ENCODE measurements at regions not wholly inside any gene's neighbourhood (a gene's known extent, or its start where the extent isn't known, plus 50 kb on each side); places are given as distances from the start of the nearest gene placed in this dataset.

- no peak for TF ChIP-seq POLR2AphosphoS5 (IDR thresholded peaks at IDR 0.05; ENCODE audit: low read depth)
- TF ChIP-seq, protein P1, sequence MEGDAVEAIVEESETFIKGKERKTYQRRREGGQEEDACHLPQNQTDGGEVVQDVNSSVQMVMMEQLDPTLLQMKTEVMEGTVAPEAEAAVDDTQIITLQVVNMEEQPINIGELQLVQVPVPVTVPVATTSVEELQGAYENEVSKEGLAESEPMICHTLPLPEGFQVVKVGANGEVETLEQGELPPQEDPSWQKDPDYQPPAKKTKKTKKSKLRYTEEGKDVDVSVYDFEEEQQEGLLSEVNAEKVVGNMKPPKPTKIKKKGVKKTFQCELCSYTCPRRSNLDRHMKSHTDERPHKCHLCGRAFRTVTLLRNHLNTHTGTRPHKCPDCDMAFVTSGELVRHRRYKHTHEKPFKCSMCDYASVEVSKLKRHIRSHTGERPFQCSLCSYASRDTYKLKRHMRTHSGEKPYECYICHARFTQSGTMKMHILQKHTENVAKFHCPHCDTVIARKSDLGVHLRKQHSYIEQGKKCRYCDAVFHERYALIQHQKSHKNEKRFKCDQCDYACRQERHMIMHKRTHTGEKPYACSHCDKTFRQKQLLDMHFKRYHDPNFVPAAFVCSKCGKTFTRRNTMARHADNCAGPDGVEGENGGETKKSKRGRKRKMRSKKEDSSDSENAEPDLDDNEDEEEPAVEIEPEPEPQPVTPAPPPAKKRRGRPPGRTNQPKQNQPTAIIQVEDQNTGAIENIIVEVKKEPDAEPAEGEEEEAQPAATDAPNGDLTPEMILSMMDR (conservative IDR thresholded peaks at IDR 0.05; ENCODE audit: low read depth in 2 of 2) = no peak
- no peak for TF ChIP-seq EZH2 (IDR thresholded peaks at IDR 0.05; ENCODE audit: low read depth, unreplicated experiment)
- TF ChIP-seq, protein P2, sequence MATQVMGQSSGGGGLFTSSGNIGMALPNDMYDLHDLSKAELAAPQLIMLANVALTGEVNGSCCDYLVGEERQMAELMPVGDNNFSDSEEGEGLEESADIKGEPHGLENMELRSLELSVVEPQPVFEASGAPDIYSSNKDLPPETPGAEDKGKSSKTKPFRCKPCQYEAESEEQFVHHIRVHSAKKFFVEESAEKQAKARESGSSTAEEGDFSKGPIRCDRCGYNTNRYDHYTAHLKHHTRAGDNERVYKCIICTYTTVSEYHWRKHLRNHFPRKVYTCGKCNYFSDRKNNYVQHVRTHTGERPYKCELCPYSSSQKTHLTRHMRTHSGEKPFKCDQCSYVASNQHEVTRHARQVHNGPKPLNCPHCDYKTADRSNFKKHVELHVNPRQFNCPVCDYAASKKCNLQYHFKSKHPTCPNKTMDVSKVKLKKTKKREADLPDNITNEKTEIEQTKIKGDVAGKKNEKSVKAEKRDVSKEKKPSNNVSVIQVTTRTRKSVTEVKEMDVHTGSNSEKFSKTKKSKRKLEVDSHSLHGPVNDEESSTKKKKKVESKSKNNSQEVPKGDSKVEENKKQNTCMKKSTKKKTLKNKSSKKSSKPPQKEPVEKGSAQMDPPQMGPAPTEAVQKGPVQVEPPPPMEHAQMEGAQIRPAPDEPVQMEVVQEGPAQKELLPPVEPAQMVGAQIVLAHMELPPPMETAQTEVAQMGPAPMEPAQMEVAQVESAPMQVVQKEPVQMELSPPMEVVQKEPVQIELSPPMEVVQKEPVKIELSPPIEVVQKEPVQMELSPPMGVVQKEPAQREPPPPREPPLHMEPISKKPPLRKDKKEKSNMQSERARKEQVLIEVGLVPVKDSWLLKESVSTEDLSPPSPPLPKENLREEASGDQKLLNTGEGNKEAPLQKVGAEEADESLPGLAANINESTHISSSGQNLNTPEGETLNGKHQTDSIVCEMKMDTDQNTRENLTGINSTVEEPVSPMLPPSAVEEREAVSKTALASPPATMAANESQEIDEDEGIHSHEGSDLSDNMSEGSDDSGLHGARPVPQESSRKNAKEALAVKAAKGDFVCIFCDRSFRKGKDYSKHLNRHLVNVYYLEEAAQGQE (IDR thresholded peaks at IDR 0.05; ENCODE audit: unreplicated experiment) = no peak
Observed at GRCh38 chr10:56920601-56921261, 559.7 kb upstream of the ZWINT start.
